SH-SY5Y (cell line): ENCODE measurements at regions not wholly inside any gene's neighbourhood (a gene's known extent, or its start where the extent isn't known, plus 50 kb on each side); places are given as distances from the start of the nearest gene placed in this dataset.

Experiments used
- GATA2 ChIP-seq: IDR thresholded peaks from 2 replicates; pipeline ENCODE4 v1.6.1; 2011; ENCODE audit warnings: mild to moderate bottlenecking, low read depth, low read length
- GATA3 ChIP-seq: IDR thresholded peaks from 2 replicates; pipeline ENCODE4 v1.6.1; 2011; ENCODE audit warnings: low read depth, mild to moderate bottlenecking, low read length, moderate library complexity

DNA sequence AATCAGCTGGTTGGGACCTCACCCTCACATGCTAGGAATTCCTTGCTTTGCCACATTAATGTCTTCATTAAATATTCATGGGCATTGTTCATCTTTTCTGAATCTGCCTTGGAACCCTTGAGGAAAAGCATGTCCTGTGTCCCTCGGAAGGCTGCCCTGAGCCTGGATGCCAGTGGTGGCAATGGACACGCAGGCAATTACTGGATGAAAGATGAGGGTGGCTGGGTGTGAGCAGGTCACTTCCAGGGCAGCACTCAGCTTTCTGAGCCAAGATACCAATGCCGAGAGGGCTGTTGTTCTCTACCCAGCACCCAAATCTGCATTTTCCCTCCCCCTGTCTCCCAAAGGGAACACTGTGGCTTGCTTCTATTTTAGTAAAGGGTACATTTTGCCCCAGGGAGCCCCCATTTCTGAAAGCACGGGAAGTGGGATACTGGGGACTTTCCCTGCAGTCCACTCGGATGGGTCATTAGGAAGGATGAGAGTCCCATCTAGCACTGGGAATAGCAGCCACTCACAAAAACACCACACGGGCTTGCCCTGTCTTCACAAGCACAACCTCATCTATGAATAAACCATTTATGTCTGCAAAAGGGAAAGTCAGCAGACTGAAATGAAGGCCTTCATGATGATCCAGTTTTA lies 234.8 kb downstream of the SOX11 start:
- TF ChIP-seq GATA3 (no peak), GATA2 (0 out of 2 replicates have a peak, but pooled peaks have one; percentile 23)
